ENCODE measurements at regions not wholly inside any gene's neighbourhood (a gene's known extent, or its start where the extent isn't known, plus 50 kb on each side); places are given as distances from the start of the nearest gene placed in this dataset.

DNA sequence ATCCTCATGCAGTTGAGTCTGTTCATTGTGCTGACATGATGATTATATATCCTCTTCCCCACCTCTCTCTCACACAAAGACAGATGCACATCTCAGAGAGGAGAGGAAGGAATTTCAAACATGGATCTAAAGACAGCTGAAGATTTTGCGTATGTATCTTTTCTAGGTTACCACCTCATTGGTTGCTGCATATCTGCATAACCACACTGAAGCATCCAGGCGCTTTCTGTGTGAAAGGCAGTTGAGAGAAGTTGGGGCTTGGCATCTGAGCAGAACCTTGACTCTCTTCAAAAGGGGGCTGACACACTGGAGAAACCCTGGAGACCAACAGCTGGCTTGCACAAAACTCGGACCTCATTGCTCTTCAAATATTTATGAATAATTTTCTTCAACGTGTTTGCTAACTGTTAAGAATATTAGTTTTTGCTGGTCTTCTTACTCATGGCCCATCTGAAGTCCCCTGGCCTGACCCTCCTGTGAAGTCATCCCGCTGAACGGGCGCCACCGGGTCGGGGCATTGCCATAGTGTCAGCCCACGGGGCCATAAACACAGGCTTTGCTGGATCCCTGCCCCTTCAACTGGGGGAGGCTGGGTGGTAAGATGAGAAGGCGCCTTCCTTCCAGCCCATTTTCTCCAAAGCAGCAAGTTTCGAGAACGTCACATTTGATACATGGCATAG, 593.2 kb upstream of the CLINT1 start:
- TF ChIP-seq, protein P1, sequence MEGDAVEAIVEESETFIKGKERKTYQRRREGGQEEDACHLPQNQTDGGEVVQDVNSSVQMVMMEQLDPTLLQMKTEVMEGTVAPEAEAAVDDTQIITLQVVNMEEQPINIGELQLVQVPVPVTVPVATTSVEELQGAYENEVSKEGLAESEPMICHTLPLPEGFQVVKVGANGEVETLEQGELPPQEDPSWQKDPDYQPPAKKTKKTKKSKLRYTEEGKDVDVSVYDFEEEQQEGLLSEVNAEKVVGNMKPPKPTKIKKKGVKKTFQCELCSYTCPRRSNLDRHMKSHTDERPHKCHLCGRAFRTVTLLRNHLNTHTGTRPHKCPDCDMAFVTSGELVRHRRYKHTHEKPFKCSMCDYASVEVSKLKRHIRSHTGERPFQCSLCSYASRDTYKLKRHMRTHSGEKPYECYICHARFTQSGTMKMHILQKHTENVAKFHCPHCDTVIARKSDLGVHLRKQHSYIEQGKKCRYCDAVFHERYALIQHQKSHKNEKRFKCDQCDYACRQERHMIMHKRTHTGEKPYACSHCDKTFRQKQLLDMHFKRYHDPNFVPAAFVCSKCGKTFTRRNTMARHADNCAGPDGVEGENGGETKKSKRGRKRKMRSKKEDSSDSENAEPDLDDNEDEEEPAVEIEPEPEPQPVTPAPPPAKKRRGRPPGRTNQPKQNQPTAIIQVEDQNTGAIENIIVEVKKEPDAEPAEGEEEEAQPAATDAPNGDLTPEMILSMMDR (IDR thresholded peaks at IDR 0.05; ENCODE audit: poor library complexity): no peak
- TF ChIP-seq EZH2phosphoT487 (IDR thresholded peaks at IDR 0.05; ENCODE audit: low read depth, severe bottlenecking, unreplicated experiment) (no peak), EZH2 (IDR thresholded peaks at IDR 0.05; ENCODE audit: borderline replicate concordance) (no peak)
